ENCODE measurements at regions not wholly inside any gene's neighbourhood (a gene's known extent, or its start where the extent isn't known, plus 50 kb on each side); places are given as distances from the start of the nearest gene placed in this dataset.

- no peak for TF ChIP-seq CTCF (conservative IDR thresholded peaks at IDR 0.05)
- TF ChIP-seq ZFX (IDR thresholded peaks at IDR 0.05) = no peak
Measured at GRCh38 chr16:16925432-16925831, 545.3 kb downstream of the XYLT1 start.

Data from C4-2B (cell line).